HAP-1 (cell line): ENCODE measurements at regions not wholly inside any gene's neighbourhood (a gene's known extent, or its start where the extent isn't known, plus 50 kb on each side); places are given as distances from the start of the nearest gene placed in this dataset.
A peak's percentile ranks its signal among the peaks of the same experiment; 100 is the strongest.

Experiments used
- DNase-seq, 2 experiments: peaks; one replicate each; pipeline ENCODE4 v3.0.0-alpha.2; 2016 to 2020; ENCODE audit warnings: low spot score in 2 of 2
- H3K27me3 ChIP-seq: fragments of 250-450 bp; sonication (Bioruptor Pico); 2 replicates; pipeline ENCODE4 v1.5.1; 2020; ENCODE audit warnings: low read depth, mild to moderate bottlenecking, moderate library complexity
- H3K36me3 ChIP-seq: fragments of 250-450 bp; sonication (Bioruptor Pico); replicated peaks from 2 replicates; pipeline ENCODE4 v1.5.1; 2020; ENCODE audit warnings: mild to moderate bottlenecking
- H3K4me1 ChIP-seq: fragments of 250-450 bp; sonication (Bioruptor Pico); 2 replicates; pipeline ENCODE4 v1.5.1; 2020; ENCODE audit warnings: mild to moderate bottlenecking
- H3K4me3 ChIP-seq: fragments of 250-450 bp; sonication (Bioruptor Pico); 2 replicates; pipeline ENCODE4 v1.5.1; 2020; ENCODE audit warnings: mild to moderate bottlenecking, moderate library complexity
- H3K9me3 ChIP-seq: fragments of 250-450 bp; sonication (Bioruptor Pico); 2 replicates; pipeline ENCODE4 v1.5.1; 2020; ENCODE audit warnings: mild to moderate bottlenecking, moderate library complexity
- in situ Hi-C: fragments of 300-500 bp; cut with MboI; formaldehyde crosslinking; loops from 3 replicates; pipeline ENCODE4 v1.14.3; 2020; ENCODE audit warnings: low sequenced_read_pairs, inconsistent platforms, mixed read lengths

DNA sequence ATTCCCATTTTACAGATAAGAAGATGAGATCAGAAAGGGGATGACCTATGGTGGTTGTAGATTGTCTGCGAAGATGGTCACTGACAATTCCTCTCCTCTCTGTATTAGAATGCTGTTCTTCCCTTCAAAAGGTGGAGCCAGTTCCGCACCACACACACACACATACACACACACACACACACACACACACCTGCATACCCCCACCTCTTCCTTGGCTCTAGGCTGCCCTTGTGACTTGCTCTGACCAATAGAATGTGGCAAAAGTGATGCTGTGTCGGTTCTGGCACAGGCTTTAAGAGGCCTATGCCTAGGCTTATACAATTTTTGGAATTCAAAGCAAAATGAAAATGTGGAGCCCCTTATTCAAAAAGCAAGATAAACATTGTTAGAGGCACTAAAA is 88.0 kb downstream of the ZFP36L2 start:
- H3K4me1 ChIP-seq, result no peaks in the 10 kb centered on the region; the same call in 1 of the 2 replicates
- in situ Hi-C loops, result no loop called here

DNA sequence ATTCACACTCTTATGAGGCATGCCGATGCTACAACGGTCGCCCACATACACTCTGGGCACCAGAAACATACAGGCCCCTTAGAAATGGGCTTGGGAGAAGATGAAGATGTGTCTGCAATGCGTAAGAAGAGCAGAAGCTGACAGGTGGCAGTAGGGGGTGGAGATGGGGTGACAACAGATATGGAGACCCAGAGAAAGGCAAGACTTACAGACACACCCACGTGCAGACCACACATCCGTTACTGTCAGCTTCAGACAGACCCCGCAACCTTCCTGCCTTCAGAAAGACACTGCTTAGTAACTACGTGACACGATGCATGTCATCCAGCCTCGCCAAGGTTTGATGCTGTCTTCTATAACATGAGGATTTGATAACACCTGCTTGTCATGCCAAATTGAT is 89.5 kb downstream of the ZFP36L2 start:
- no peaks in the 10 kb centered on the region; the same call in 1 of the 2 replicates for H3K4me1 ChIP-seq
- no peak for DNase-seq
- H3K9me3 ChIP-seq, result no peaks in the 10 kb centered on the region
- in situ Hi-C loops, result no loop called here
- no peak overlapping the region for H3K4me3 ChIP-seq
- H3K36me3 ChIP-seq, result no peaks in the 10 kb centered on the region
- no peaks in the 10 kb centered on the region for H3K27me3 ChIP-seq

More for the DNA sequence above, 88.0 kb downstream of the ZFP36L2 start:
- Histone ChIP-seq H3K36me3 (no peaks in the 10 kb centered on the region), H3K27me3 (no peaks in the 10 kb centered on the region), H3K9me3 (no peaks in the 10 kb centered on the region), H3K4me3 (no peak overlapping the region)
- DNase-seq, result no peak

DNA sequence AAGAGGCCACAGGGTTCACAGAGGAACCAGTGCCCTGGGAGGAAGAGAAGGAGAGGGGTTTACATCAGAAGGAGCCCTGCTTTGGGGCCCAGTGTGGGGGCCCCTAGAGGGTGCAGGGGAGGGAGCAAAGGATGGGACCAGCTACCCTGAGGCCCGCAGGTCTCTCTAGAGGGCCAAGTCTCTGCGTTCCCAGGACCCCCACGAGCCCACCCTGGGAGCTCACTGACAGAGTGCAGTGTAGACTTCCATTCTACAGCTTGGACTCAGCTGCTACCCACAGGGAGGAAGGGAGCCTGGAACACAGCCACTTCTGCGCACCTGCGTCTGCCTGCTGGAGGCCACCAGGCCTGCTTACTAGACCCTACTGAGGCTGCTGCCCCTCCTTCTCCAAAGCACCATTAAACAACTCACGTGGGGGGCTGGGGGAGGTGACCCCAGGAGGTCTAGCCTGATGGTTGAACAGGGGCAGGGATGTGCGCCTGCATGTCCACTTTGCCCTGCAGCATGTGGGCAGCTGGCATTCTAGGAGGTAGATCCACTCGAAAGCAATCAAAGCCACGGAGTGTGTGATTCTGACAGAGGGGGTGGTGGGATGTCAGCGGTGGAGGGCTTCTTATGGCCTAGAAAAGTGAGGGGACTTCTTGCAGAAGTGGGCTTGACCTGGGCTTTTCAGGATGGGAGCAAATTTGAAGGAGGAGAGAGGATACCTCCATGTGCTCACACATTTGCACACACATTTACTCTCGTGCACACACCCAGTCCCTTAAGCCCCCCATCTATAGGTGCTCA is 90.2 kb downstream of the ZFP36L2 start:
- Histone ChIP-seq H3K4me3 (no peak overlapping the region), H3K4me1 (no peaks in the 10 kb centered on the region; the same call in 1 of the 2 replicates), H3K27me3 (no peaks in the 10 kb centered on the region), H3K9me3 (no peaks in the 10 kb centered on the region), H3K36me3 (no peaks in the 10 kb centered on the region)
- DNase-seq, result no peak
- in situ Hi-C loops, result no loop called here

DNA sequence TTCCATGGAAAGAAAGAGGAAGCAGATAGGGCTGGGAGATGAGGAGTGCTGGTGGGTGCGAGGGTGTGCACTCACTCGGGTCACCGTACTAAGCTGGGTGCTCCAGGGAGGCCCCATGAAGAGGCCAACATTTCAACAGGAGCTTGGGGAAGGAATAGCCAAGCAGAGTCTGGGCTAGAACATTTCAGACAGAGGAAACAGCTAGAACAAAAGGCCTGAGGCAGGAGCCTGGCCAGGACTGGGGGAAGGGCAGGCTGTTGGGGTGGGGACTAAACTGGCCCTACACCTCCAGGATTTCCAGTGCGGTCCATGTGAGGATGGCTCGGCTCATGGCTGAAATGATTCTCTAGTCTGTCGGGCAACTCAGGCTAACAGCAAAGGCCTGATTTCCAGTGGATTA is 90.8 kb downstream of the ZFP36L2 start:
- no peaks in the 10 kb centered on the region for H3K27me3 ChIP-seq
- H3K9me3 ChIP-seq, result no peaks in the 10 kb centered on the region
- no peaks in the 10 kb centered on the region; the same call in 1 of the 2 replicates for H3K4me1 ChIP-seq
- H3K4me3 ChIP-seq, result no peak overlapping the region
- in situ Hi-C loops, result no loop called here
- H3K36me3 ChIP-seq, result no peaks in the 10 kb centered on the region
- no peak for DNase-seq

DNA sequence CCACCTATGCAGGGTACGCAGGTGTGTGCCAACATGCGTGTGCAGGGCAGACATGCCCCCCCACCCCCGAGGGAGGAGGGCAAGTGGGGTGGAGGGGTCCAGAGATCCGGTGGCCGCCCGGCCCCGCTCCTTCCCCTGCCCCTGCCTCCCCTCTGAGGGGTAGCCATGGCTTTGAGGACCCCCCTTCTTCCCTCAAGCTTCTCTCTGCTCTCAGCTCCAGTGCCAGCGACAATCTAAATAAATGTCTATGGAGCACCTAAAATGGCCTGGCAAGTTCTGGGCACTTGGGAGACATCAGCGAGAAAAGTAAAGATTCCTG is 91.9 kb downstream of the ZFP36L2 start:
- Histone ChIP-seq H3K4me3 (no peak overlapping the region), H3K36me3 (no peaks in the 10 kb centered on the region), H3K27me3 (no peaks in the 10 kb centered on the region), H3K4me1 (no peaks in the 10 kb centered on the region; the same call in 1 of the 2 replicates), H3K9me3 (no peaks in the 10 kb centered on the region)
- DNase-seq, result no peak
- in situ Hi-C loops, result no loop called here

DNA sequence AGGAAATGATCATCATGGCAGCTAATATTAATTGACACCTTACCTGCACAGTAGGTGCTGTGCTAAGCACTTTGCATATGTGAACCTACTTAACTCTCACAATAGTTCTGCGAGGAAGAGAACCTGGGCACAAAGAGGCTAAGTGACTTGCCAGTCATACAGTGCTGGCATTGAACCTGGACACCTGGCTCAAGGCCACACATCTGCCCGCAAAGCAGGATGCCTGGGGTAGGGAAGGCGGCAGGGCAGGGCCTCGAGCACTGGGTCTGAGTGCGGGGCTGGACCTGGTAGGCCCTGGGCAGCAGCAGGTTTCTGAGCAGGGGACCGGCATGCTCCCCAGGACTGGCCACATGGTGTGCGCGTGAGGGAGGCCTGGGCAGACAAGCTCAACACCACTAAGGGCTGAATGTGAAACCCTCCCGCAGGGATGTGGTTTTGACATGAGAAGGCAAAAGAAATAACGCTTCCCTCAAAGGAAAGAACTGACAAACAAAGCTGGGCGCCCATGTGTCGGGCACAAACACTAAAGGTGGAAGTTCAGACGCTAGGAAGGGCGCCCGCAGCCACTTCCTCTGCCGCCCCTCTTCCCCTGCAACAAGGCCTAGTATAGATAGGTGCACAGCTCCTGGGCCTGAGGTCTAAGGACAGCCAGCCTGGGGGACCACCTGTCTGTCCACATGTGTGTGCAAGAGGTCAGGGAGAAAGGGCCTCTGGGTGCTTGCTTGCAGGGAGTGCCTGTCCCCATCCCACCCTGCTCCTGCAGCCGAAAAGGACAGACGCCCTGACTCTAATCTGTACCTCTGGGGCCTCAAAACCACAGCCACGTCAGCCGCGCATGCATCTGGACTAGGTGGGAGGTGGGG is 92.5 kb downstream of the ZFP36L2 start:
- no peaks in the 10 kb centered on the region for H3K9me3 ChIP-seq
- no peaks in the 10 kb centered on the region; the same call in 1 of the 2 replicates for H3K4me1 ChIP-seq
- DNase-seq, result no peak
- in situ Hi-C loops, result no loop called here
- H3K36me3 ChIP-seq, result no peaks in the 10 kb centered on the region
- no peak overlapping the region for H3K4me3 ChIP-seq
- H3K27me3 ChIP-seq, result no peaks in the 10 kb centered on the region

DNA sequence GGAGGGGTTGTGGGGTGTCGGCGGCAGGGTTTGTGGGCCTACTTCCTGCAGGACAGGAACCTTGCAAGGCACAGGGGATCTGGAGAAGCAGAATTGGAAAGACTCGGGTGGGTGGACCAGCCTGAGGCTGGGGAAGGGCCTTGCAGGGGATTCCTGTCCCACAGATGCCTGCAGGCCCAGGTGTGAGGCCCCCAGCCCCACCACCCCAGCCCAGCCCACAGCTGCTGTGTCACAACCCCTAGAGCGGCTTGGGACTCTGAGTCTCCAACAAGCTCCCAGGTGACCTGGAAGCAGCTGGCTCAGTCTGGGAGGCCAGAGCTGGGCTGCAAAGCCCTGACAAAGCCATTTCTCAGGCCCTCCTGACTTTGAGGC is 93.1 kb downstream of the ZFP36L2 start:
- no peaks in the 10 kb centered on the region; the same call in 1 of the 2 replicates for H3K4me1 ChIP-seq
- H3K36me3 ChIP-seq, result no peaks in the 10 kb centered on the region
- in situ Hi-C loops, result no loop called here
- DNase-seq, result no peak
- no peaks in the 10 kb centered on the region for H3K9me3 ChIP-seq
- H3K27me3 ChIP-seq, result no peaks in the 10 kb centered on the region
- H3K4me3 ChIP-seq, result no peak overlapping the region

DNA sequence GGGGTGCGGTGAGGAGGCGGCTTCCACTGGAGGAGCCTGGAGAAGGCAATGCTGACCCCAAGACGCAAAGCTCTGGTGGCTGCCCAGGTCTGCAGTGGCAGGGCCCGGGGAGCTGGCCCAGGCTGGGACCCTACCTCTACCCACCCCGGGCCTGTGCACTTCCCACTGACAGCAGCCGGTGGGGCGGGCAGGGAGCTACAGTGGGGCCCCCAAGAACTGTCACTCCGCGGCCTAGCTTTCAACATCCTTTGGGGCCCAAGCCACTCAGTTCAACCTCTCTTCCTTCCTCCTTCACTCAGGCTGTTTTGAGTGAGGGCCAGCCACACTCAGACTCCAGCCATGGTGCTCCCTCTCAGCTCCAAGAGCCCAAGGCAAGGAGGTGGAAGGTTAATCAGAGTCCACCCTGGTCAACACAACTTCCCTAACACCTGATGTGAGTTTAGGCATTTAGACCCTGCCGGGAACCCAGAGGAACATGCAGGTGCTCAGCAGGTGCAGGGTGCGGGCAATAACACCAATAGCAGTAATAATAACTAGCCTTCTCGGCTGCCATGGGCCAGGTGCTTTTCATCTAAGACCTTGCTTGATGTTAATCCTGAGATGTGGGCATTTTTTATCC is 93.6 kb downstream of the ZFP36L2 start:
- Histone ChIP-seq H3K4me1 (no peaks in the 10 kb centered on the region), H3K4me3 (no peak overlapping the region), H3K36me3 (no peaks in the 10 kb centered on the region), H3K27me3 (no peaks in the 10 kb centered on the region), H3K9me3 (no peaks in the 10 kb centered on the region)
- in situ Hi-C loops, result no loop called here
- no peak for DNase-seq

DNA sequence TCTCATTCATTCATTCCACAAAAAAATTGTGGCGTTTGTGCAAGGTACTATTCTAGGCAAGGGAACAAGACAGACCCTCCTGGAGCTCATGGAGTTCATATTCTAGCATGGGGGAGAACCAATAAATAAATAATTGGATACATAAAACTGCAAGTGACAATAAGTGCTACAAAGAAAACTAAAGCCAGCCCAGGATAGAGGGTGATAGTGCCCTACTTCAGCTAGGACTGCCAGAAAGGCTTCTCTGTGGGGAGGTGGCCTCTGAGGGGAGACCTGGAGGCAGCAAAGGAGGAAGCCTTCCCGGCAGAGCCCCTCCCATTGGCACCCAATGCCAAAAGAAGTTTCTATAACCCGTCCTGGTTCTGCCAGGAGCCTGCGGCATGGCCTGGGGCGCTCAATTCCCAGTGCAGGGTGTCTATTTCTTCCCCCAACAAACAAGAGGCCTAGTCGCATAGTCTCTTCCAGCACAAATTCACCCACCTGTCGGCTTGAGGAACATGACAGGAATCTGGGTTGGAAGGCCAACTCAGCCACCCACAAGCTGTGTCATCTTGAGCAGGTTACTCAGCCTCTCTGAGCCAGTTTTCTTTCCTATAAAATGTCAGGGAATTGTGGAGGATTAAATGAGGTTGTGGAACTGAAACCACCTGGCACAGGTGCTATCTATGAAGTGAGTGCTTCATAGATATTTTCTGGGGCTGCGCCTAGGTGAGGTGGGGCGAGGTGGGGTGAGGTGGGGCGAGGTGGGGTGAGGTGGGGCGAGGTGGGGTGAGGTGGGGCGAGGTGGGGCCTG is 94.3 kb downstream of the ZFP36L2 start:
- no peak overlapping the region for H3K4me3 ChIP-seq
- no peaks in the 10 kb centered on the region for H3K27me3 ChIP-seq
- no peaks in the 10 kb centered on the region for H3K9me3 ChIP-seq
- H3K4me1 ChIP-seq, result no peaks in the 10 kb centered on the region
- no peak for DNase-seq
- in situ Hi-C loops, result no loop called here
- no peaks in the 10 kb centered on the region for H3K36me3 ChIP-seq

DNA sequence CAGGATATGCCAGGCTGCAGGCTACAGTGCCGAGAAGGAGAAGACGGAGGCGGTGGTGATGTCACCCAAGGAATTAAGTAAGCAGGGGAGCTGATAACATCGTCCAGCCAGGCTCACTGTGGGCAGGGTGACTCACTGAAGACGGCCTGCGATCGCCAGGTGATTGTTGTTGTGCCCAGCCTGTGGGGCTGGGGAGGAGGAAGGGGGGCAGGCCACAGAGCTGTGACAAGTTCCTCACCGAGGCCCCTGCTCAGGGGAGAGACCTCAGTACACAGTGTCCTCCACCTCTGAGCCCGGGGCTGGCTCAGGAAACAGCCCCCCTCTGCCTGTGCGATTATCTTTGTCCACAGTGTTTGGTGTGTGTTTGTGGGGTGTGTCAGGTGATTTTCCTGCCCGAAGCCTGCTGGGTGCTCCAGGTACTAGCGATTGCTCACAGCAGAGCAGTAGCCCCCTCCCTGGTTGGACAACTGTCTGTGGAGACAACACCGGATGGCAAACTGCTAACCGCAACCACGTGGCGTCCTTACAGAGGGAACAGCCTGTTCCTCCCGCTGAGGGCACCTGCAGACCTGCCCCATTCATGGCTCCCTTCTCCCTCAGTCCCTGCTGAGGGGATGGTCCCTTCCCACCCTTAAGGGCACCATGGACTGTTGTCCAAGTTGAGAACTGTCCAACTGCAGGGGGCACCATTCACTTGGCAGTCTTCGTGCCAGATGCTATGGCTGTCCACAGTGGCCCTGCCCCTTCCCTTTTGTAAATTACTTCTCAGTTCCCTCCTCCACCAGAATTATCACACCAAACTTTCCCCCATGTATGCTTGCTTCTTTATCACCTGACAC is 95.1 kb downstream of the ZFP36L2 start:
- DNase-seq, result peak; percentile 23 to 68
- no peaks in the 10 kb centered on the region for H3K4me1 ChIP-seq
- H3K36me3 ChIP-seq, result no peaks in the 10 kb centered on the region
- no peaks in the 10 kb centered on the region for H3K9me3 ChIP-seq
- H3K27me3 ChIP-seq, result no peaks in the 10 kb centered on the region
- in situ Hi-C loops, result no loop called here
- H3K4me3 ChIP-seq, result no peak overlapping the region

DNA sequence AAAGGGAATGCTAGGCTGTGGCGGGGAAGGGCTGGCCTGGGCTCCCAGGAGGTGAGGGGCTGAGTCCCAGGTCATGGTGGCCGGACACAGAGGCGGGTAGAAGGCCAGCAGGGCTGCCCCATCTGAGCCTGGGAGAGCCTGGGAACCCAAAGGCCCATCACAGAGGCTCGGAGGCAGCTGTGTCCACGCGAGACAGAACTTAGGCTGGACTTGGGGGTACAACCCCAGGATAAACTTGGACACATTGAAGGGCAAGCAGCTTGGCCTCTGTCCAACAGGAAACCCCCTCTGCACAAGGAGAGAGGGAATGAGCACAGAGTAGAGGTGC is 95.9 kb downstream of the ZFP36L2 start:
- Histone ChIP-seq H3K9me3 (no peaks in the 10 kb centered on the region), H3K4me1 (no peaks in the 10 kb centered on the region), H3K4me3 (no peak overlapping the region), H3K36me3 (no peaks in the 10 kb centered on the region), H3K27me3 (no peaks in the 10 kb centered on the region)
- in situ Hi-C loops, result no loop called here
- no peak for DNase-seq

DNA sequence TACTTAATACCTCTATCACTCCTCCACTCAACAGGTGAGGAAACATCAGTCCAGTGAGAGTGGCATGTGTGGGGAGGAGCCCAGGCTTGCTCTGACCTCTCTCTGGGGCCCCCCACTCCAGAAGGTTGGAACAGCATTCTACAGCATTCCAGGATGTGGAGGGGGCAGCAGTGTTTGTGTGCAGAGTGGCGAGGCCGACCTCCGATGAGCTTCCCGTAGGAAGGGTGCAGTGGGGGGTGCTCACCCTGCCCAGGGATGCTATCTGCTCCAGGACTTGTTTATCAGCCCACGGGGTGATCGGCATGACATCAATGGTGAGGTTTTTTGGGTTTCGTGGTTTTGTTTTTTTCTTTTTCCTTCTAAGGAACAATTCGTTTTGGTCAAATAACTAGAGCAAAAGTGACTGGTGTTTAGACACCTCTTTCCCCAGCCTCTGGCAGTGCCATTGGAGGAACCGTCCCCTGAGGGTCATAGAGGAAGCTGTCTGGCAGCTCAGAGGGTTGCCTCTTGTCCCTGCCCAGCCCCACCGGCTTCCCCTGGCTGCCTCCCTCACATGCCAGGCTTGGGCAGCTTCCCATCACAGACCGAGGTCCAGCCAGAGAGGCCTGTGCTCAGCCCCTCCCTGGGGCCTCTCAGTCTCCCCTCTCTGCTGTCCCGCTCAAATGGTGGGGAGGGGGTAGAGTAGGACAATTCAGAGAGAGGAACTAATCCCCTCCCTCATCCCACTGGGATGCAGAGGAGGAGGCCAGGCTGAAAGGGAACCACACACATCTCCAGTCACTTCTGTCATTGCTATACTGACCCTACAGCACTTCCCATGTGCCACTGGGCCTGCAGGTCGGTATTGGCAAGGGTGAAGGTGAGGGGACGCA is 96.5 kb downstream of the ZFP36L2 start:
- Histone ChIP-seq H3K9me3 (no peaks in the 10 kb centered on the region), H3K4me3 (no peak overlapping the region), H3K4me1 (no peaks in the 10 kb centered on the region), H3K27me3 (no peaks in the 10 kb centered on the region), H3K36me3 (no peaks in the 10 kb centered on the region)
- in situ Hi-C loops, result loop anchor here (10.0 kb wide), 2 partner anchors 185 to 355 kb away; no protein-coding TSS in a partner anchor
- DNase-seq, result no peak
